H9 (cell line): ENCODE measurements at regions not wholly inside any gene's neighbourhood (a gene's known extent, or its start where the extent isn't known, plus 50 kb on each side); places are given as distances from the start of the nearest gene placed in this dataset.

Experiments
- DNase-seq: peaks from one replicate; pipeline ENCODE4 v3.0.0-alpha.2; 2017
- H2AFZ ChIP-seq: one replicate; pipeline ENCODE4 v1.6.1; 2013; ENCODE audit warnings: mild to moderate bottlenecking, low read length, control low read depth, moderate library complexity
- H2AK5ac ChIP-seq: 2 replicates; pipeline ENCODE4 v1.6.1; 2013; ENCODE audit warnings: low read length, control low read depth, mixed read lengths; ENCODE audit not compliant: insufficient read length
- H2BK120ac ChIP-seq: one replicate; pipeline ENCODE4 v1.6.1; 2013; ENCODE audit warnings: low read depth, mild to moderate bottlenecking, low read length, control low read depth, inconsistent platforms; ENCODE audit not compliant: poor library complexity, severe bottlenecking
- H2BK12ac ChIP-seq: 2 replicates; pipeline ENCODE4 v1.6.1; 2013; ENCODE audit warnings: low read length, control low read depth, mixed read lengths, low read depth; ENCODE audit not compliant: insufficient read length
- H2BK15ac ChIP-seq: 2 replicates; pipeline ENCODE4 v1.6.1; 2013; ENCODE audit warnings: low read depth, low read length, control low read depth
- H2BK20ac ChIP-seq: one replicate; pipeline ENCODE4 v1.6.1; 2013; ENCODE audit warnings: low read depth, mild to moderate bottlenecking, low read length, control low read depth, inconsistent platforms; ENCODE audit not compliant: poor library complexity, severe bottlenecking
- H2BK5ac ChIP-seq: 2 replicates; pipeline ENCODE4 v1.6.1; 2013; ENCODE audit warnings: low read length, control low read depth, mixed read lengths; ENCODE audit not compliant: insufficient read length
- H3K14ac ChIP-seq: 2 replicates; pipeline ENCODE4 v1.6.1; 2013; ENCODE audit warnings: low read length, control low read depth; ENCODE audit not compliant: insufficient read depth
- H3K18ac ChIP-seq: 2 replicates; pipeline ENCODE4 v1.6.1; 2013; ENCODE audit warnings: low read depth, mild to moderate bottlenecking, mixed read lengths, low read length, control low read depth; ENCODE audit not compliant: insufficient read length
- H3K23ac ChIP-seq: 2 replicates; pipeline ENCODE4 v1.6.1; 2013; ENCODE audit warnings: low read length, control low read depth, mixed read lengths, low read depth; ENCODE audit not compliant: insufficient read length
- H3K23me2 ChIP-seq: 2 replicates; pipeline ENCODE4 v1.6.1; 2013; ENCODE audit warnings: low read depth, mild to moderate bottlenecking, mixed read lengths, low read length, control low read depth; ENCODE audit not compliant: insufficient read length, poor library complexity, severe bottlenecking
- H3K27ac ChIP-seq: 2 replicates; pipeline ENCODE4 v1.5.1; 2013; ENCODE audit warnings: low read length, control low read depth, mixed read lengths, low read depth; ENCODE audit not compliant: insufficient read length
- H3K27me3 ChIP-seq: 2 replicates; pipeline ENCODE4 v1.6.1; 2013; ENCODE audit warnings: low read length, control low read depth, inconsistent platforms; ENCODE audit not compliant: insufficient read depth
- H3K4ac ChIP-seq: 2 replicates; pipeline ENCODE4 v1.6.1; 2013; ENCODE audit warnings: low read depth, mild to moderate bottlenecking, control low read depth, inconsistent platforms, low read length, moderate library complexity
- H3K4me1 ChIP-seq: 2 replicates; pipeline ENCODE4 v1.6.1; 2013; ENCODE audit warnings: low read length, control low read depth, inconsistent platforms; ENCODE audit not compliant: insufficient read depth
- H3K4me2 ChIP-seq: 2 replicates; pipeline ENCODE4 v1.6.1; 2013; ENCODE audit warnings: low read length, control low read depth, mixed read lengths; ENCODE audit not compliant: insufficient read length, insufficient read depth
- H3K56ac ChIP-seq: 2 replicates; pipeline ENCODE4 v1.6.1; 2013; ENCODE audit warnings: low read depth, mild to moderate bottlenecking, mixed read lengths, low read length, control low read depth; ENCODE audit not compliant: insufficient read length
- H3K79me1 ChIP-seq: 2 replicates; pipeline ENCODE4 v1.6.1; 2013; ENCODE audit warnings: low read depth, mild to moderate bottlenecking, moderate library complexity, low read length, control low read depth, inconsistent platforms; ENCODE audit not compliant: insufficient read depth, poor library complexity, severe bottlenecking
- H3K79me2 ChIP-seq: 2 replicates; pipeline ENCODE4 v1.6.1; 2013; ENCODE audit warnings: low read length, control low read depth, inconsistent platforms; ENCODE audit not compliant: insufficient read depth
- H3K9ac ChIP-seq: 2 replicates; pipeline ENCODE4 v1.6.1; 2013; ENCODE audit warnings: low read length, control low read depth, mixed read lengths; ENCODE audit not compliant: insufficient read length; ENCODE audit errors: extremely low read depth
- H3K9me3 ChIP-seq: one replicate; pipeline ENCODE4 v1.6.1; 2013; ENCODE audit warnings: low read depth, low read length, inconsistent platforms; ENCODE audit not compliant: control insufficient read depth
- H3T11ph ChIP-seq: one replicate; pipeline ENCODE4 v1.6.1; 2013; ENCODE audit warnings: mild to moderate bottlenecking, low read length, control low read depth, inconsistent platforms
- H4K20me1 ChIP-seq: one replicate; pipeline ENCODE4 v1.6.1; 2013; ENCODE audit not compliant: control insufficient read depth, insufficient read length, insufficient read depth
- H4K5ac ChIP-seq: 2 replicates; pipeline ENCODE4 v1.6.1; 2013; ENCODE audit warnings: low read depth, mild to moderate bottlenecking, mixed read lengths, low read length, control low read depth; ENCODE audit not compliant: insufficient read length
- H4K8ac ChIP-seq: replicated peaks from 2 replicates; pipeline ENCODE4 v1.6.1; 2013; ENCODE audit warnings: low read length, control low read depth, mixed read lengths, low read depth; ENCODE audit not compliant: insufficient read length
- H4K91ac ChIP-seq: 2 replicates; pipeline ENCODE4 v1.6.1; 2013; ENCODE audit warnings: low read depth, mild to moderate bottlenecking, moderate library complexity, mixed read lengths, low read length, control low read depth; ENCODE audit not compliant: insufficient read length
- H3K27ac Mint-ChIP-seq, 3 experiments: 2 replicates in 2 of 3; 3 replicates in 1 of 3; pipeline ENCODE4 v1.8.0; 2020 to 2021; ENCODE audit warnings: mixed read lengths in 3 of 3, mild to moderate bottlenecking in 1 of 3, moderate library complexity in 1 of 3
- H3K27me3 Mint-ChIP-seq: 2 replicates; pipeline ENCODE4 v1.8.0; 2021; ENCODE audit warnings: low read depth, mild to moderate bottlenecking, moderate library complexity, mixed read lengths
- H3K36me3 Mint-ChIP-seq, 3 experiments: 2 replicates in 2 of 3; 3 replicates in 1 of 3; pipeline ENCODE4 v1.8.0; 2020 to 2021; ENCODE audit warnings: low read depth in 3 of 3, mixed read lengths in 3 of 3; ENCODE audit not compliant: insufficient read depth in 1 of 3
- H3K4me1 Mint-ChIP-seq, 2 experiments: 2 replicates each; pipeline ENCODE4 v1.8.0; 2020; ENCODE audit warnings: mixed read lengths in 2 of 2
- H3K4me3 Mint-ChIP-seq, 2 experiments: 2 replicates in 1 of 2; 3 replicates in 1 of 2; pipeline ENCODE4 v1.8.0; 2020 to 2021; ENCODE audit warnings: mild to moderate bottlenecking in 2 of 2, mixed read lengths in 2 of 2, moderate library complexity in 1 of 2
- H3K9me3 Mint-ChIP-seq, 2 experiments: 2 replicates in 1 of 2; 3 replicates in 1 of 2; pipeline ENCODE4 v1.8.0; 2020; ENCODE audit warnings: mild to moderate bottlenecking in 2 of 2, mixed read lengths in 2 of 2, moderate library complexity in 1 of 2
- WGBS: extraction: QIAGEN DNeasy Blood & Tissue Kit; methylation state at CpG from one replicate; pipeline ENCODE4 v1.1.7; 2013; ENCODE audit warnings: missing lambda C conversion rate, low lambda C conversion rate, mixed read lengths; ENCODE audit not compliant: insufficient read length; ENCODE audit errors: extremely low coverage; 5-methylcytosine and 5-hydroxymethylcytosine counted together
- TF ChIP-seq, protein P1 (sequence below): fragments of 200-600 bp; sonication (generic); conservative IDR thresholded peaks from 3 replicates; pipeline ENCODE4 v1.8.0; 2021; ENCODE audit warnings: antibody characterized with exemption, mild to moderate bottlenecking

DNA sequence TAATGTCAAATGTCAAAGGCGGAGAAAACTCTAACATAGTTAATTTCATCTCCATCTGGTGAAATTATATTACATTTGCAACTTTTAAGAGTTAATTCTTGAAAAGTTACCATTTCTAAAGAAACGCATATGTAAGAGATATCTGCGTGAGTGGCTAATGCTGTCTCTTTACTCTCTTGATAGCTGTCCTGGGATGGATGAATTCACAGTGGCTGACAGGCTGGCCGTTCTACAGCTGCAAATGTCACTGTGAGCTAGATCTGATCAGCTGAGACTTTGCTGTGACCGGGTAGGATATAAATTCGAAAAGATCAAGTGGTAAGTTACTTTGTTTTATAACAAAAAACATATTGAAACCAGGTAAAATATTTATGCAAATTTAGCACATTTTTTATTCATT is 557.1 kb upstream of the DDX18 start:
- Histone ChIP-seq H3K14ac (no peak overlapping the region), H3K27me3 (no peaks in the 10 kb centered on the region), H3K23me2 (no peaks in the 10 kb centered on the region), H3K79me2 (no peaks in the 10 kb centered on the region), H3K9ac (no peak overlapping the region), H2AK5ac (no peak overlapping the region), H4K20me1 (no peaks in the 10 kb centered on the region), H2BK12ac (no peak overlapping the region), H3K56ac (no peak overlapping the region), H2BK20ac (no peak overlapping the region), H4K91ac (no peak overlapping the region), H3K9me3 (no peaks in the 10 kb centered on the region), H4K8ac (no peak overlapping the region), H3K27ac (no peak overlapping the region), H2AFZ (no peak overlapping the region), H3K79me1 (no peaks in the 10 kb centered on the region), H3K18ac (no peak overlapping the region), H2BK15ac (no peak overlapping the region), H3K4me2 (no peak overlapping the region), H2BK5ac (no peak overlapping the region), H3K4me1 (no peaks in the 10 kb centered on the region), H3T11ph (no peak overlapping the region), H3K4ac (no peak overlapping the region), H4K5ac (no peak overlapping the region), H2BK120ac (no peak overlapping the region), H3K23ac (no peak overlapping the region)
- TF ChIP-seq, protein P1, sequence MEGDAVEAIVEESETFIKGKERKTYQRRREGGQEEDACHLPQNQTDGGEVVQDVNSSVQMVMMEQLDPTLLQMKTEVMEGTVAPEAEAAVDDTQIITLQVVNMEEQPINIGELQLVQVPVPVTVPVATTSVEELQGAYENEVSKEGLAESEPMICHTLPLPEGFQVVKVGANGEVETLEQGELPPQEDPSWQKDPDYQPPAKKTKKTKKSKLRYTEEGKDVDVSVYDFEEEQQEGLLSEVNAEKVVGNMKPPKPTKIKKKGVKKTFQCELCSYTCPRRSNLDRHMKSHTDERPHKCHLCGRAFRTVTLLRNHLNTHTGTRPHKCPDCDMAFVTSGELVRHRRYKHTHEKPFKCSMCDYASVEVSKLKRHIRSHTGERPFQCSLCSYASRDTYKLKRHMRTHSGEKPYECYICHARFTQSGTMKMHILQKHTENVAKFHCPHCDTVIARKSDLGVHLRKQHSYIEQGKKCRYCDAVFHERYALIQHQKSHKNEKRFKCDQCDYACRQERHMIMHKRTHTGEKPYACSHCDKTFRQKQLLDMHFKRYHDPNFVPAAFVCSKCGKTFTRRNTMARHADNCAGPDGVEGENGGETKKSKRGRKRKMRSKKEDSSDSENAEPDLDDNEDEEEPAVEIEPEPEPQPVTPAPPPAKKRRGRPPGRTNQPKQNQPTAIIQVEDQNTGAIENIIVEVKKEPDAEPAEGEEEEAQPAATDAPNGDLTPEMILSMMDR = no peak
- H3K27ac Mint-ChIP-seq = no peak overlapping the region; a peak in 1 of 7 replicates
- no CpG with 5 or more reads among the region's 6 CpGs for WGBS
- H3K36me3 Mint-ChIP-seq = peaks cover 2 to 10% (median 7%) of the 10 kb centered on the region in 3 experiments; a peak in 4 of 7 replicates
- peaks cover 12 to 21% of the 10 kb centered on the region in 2 experiments for H3K4me1 Mint-ChIP-seq
- DNase-seq = no peak
- H3K27me3 Mint-ChIP-seq = no peaks in the 10 kb centered on the region
- H3K9me3 Mint-ChIP-seq = peaks cover 7 to 8% of the 10 kb centered on the region in 2 experiments
- H3K4me3 Mint-ChIP-seq = no peak overlapping the region
